Activated naive CD8-positive, alpha-beta T cell treated with anti-CD3 and anti-CD28 coated beads, Interleukin-2, amount 10 ng/mL, durations not matched to agents 7 days and 5 days (primary cell): ENCODE measurements at regions not wholly inside any gene's neighbourhood (a gene's known extent, or its start where the extent isn't known, plus 50 kb on each side); places are given as distances from the start of the nearest gene placed in this dataset.
"Not testable (repeated sequence)": the region's sequence is repeated elsewhere in the genome, so short reads cannot be mapped to it uniquely, and the experiment has no call there.

Experiments
- ATAC-seq: fragments of 150-1000 bp; cut with Tn5 transposase; one replicate; pipeline ENCODE4 v1.10.0; 2021; ENCODE audit warnings: low read depth, moderate library complexity
- POLR2A ChIA-PET: fragments of 350-600 bp; sonication (Branson Sonifier 250); formaldehyde crosslinking; loops from one replicate; lab custom pipeline; 2021; ENCODE audit warnings: antibody characterized with exemption; lab: Charles Lee
- DNase-seq: peaks from one replicate; pipeline ENCODE4 v3.0.0; 2021
- H3K27ac Mint-ChIP-seq: one replicate; pipeline ENCODE4 v1.8.0; 2022; ENCODE audit warnings: mild to moderate bottlenecking, mixed read lengths
- H3K27me3 Mint-ChIP-seq: one replicate; pipeline ENCODE4 v1.8.0; 2022; ENCODE audit warnings: mild to moderate bottlenecking, moderate library complexity, mixed read lengths
- H3K36me3 Mint-ChIP-seq: one replicate; pipeline ENCODE4 v1.8.0; 2021; ENCODE audit warnings: mild to moderate bottlenecking, mixed read lengths
- H3K4me1 Mint-ChIP-seq: one replicate; pipeline ENCODE4 v1.8.0; 2021; ENCODE audit warnings: mixed read lengths
- H3K4me3 Mint-ChIP-seq: one replicate; pipeline ENCODE4 v1.8.0; 2022; ENCODE audit warnings: mild to moderate bottlenecking, moderate library complexity, mixed read lengths
- H3K9me3 Mint-ChIP-seq: one replicate; pipeline ENCODE4 v1.8.0; 2021; ENCODE audit warnings: mixed read lengths

DNA sequence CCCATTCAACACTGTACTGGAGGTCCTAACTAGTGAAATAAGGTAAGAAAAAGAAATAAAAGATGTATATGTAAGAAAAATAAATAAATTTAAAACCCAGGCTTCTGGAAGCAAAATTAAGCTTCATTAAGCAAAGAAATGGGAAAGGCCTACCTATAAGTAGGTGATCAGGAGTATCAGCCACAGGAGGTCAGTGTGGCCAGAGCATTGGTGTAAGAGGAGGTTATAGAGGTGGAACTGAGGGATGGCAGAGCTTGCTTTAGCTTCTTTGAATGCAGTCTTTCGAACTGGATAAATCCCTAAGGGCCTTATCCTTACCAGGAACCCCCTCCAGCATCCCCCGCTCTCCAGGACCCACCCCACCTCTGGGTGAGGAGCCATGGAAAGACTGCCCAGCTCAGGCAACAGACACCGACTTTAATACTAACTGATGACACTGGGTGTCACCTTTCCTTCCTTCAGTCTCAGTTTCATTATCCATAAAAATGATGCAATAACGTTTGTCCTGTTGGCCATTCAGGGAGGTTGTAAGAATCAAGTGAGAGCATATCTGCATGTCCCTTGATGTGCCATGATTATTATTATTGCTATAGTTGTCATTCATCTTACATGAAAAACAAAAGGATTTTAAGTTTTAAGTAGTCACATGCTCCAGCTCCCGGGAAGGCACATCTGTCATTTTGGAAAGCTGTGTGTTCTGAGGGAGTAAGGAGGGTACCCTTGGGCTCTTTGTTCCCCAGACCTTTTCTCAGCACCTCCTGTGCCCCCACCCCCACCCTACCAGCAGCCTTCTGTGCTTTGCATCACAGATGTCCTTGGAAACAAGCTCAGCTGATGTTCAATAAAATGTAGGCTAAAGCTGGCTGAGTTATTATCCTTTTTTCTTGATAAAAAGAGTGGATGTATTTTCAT is 50.8 kb upstream of the CTNNA1 start:
- ATAC-seq (no peak), DNase-seq (no peak)
- Mint-ChIP-seq H3K27ac (no peak overlapping the region), H3K27me3 (peaks cover 65% of the 10 kb centered on the region), H3K36me3 (no peaks in the 10 kb centered on the region), H3K4me3 (no peak overlapping the region), H3K4me1 (no peaks in the 10 kb centered on the region), H3K9me3 (no peaks in the 10 kb centered on the region)
- POLR2A ChIA-PET: no interaction called here

DNA sequence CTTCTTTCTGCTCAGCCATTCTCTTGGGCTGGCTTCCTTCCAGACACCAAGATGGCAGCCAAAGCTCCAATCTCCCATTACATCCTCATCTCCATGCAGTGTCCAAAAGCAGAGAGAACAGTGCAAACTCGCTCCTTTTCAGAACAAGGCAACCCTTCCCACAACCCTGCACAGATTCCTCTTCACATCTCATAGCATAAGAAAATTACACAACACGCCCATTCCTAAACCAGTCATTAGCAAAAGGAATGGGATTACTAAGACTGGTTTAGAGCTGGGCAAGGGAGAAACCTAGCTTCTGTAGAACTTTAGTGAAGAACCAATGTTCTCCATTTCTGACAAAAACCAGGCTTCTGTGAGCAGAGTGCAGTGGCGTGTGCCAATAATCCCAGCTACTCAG is 51.5 kb upstream of the CTNNA1 start:
- H3K4me3 Mint-ChIP-seq: no peak overlapping the region
- no peak overlapping the region for H3K27ac Mint-ChIP-seq
- H3K27me3 Mint-ChIP-seq: peaks cover 69% of the 10 kb centered on the region
- no peaks in the 10 kb centered on the region for H3K9me3 Mint-ChIP-seq
- DNase-seq: no peak
- no peaks in the 10 kb centered on the region for H3K4me1 Mint-ChIP-seq
- no peaks in the 10 kb centered on the region for H3K36me3 Mint-ChIP-seq
- ATAC-seq: no peak
- POLR2A ChIA-PET: no interaction called here

DNA sequence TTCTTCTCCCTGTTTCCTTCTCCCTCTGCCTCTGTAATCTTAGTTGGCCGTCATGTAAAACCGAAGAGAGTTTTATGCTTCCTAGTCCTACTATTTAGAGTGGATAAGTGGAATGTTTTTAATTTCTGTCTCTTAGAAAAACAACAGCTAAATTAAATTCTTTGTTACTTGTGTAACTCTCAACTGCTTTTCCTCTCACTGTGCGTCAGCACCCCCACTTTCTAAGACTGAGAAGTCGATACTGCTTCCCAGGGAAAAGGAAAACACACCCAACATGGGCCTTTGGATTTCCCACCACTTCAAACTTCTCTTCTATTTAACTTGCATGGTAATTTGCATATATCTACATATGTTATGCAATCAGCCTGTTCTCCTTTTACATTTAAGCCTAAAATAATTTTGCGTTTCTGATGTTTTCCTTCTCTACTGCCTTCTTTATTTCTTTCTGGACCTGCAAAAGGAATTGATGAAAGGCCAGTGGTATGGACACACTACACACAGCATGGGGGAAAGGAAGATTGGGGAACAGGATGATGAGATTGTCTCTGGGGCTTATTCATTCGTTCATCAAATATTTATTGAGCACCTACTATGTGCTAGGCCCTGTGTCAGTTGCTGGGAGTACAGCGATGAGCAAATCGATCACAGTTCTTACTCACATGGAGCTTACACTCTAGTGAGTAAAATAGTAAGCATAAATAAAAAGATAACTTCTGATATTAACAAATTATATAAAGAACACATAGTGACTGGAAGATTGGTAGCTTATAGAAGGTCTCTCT is 52.5 kb upstream of the CTNNA1 start:
- DNase-seq (no peak), ATAC-seq (no peak)
- Mint-ChIP-seq H3K27ac (no peak overlapping the region), H3K36me3 (no peaks in the 10 kb centered on the region), H3K27me3 (peaks cover 61% of the 10 kb centered on the region), H3K4me3 (no peak overlapping the region), H3K9me3 (no peaks in the 10 kb centered on the region), H3K4me1 (no peaks in the 10 kb centered on the region)
- POLR2A ChIA-PET: no interaction called here

DNA sequence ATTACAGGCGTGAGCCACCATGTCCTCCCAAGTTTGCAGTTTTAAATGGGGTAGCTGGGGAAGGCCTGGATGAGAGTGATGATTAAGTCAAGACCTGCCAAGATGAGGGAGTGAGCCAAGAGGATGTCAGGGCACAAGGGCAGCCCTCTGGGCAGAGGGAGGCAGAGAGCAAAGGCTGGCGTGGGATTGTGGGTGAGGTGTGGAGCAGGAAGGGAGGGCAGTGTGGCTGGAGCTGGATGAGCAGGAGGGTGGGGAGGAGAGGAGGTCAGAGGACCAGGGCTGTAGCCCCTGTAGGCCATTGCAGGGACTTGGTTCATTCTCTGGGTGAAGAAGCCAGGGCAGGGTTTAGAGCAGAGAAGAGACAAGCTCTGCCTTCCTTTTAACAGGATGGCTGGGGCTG is 53.7 kb upstream of the CTNNA1 start:
- H3K4me3 Mint-ChIP-seq: no peak overlapping the region
- no peaks in the 10 kb centered on the region for H3K4me1 Mint-ChIP-seq
- peaks cover 59% of the 10 kb centered on the region for H3K27me3 Mint-ChIP-seq
- POLR2A ChIA-PET: no interaction called here
- H3K27ac Mint-ChIP-seq: no peak overlapping the region
- ATAC-seq (no peak), DNase-seq (no peak)
- no peaks in the 10 kb centered on the region for H3K9me3 Mint-ChIP-seq
- no peaks in the 10 kb centered on the region for H3K36me3 Mint-ChIP-seq

DNA sequence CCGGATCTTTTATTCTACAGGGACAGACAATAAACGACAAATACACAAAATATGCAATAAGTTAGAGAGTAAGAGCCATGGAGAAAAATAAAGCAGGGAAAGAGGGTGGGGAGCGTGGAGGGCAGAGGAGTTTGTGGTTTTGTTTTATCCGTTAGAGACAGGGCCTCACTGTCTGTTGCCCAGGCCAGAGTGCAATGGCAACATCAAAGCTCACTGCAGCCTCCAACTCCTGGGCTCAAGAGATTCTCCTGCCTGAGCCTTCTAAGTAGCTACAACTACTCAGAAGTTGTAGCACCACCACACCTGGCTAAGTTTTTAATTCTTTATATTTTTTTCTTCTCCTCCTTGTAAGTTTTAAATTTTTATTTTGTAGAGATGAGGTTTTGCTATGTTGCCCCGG is 54.5 kb upstream of the CTNNA1 start:
- ATAC-seq: no peak
- Mint-ChIP-seq H3K9me3 (no peaks in the 10 kb centered on the region), H3K27ac (no peak overlapping the region), H3K36me3 (no peaks in the 10 kb centered on the region), H3K4me1 (no peaks in the 10 kb centered on the region), H3K4me3 (no peak overlapping the region), H3K27me3 (peaks cover 64% of the 10 kb centered on the region)
- POLR2A ChIA-PET: no interaction called here
- no peak for DNase-seq

- Mint-ChIP-seq H3K4me3 (no peak overlapping the region), H3K4me1 (no peaks in the 10 kb centered on the region), H3K27me3 (peaks cover 66% of the 10 kb centered on the region), H3K36me3 (no peaks in the 10 kb centered on the region), H3K27ac (no peak overlapping the region), H3K9me3 (no peaks in the 10 kb centered on the region)
- DNase-seq: no peak
- POLR2A ChIA-PET: no interaction called here
- ATAC-seq: no peak
Measured at GRCh38 chr5:138697720-138698360, 55.4 kb upstream of the CTNNA1 start.

GRCh38 chr5:138696501-138696900 is 56.7 kb upstream of the CTNNA1 start:
- H3K4me1 Mint-ChIP-seq: no peaks in the 10 kb centered on the region
- no peak for ATAC-seq
- H3K9me3 Mint-ChIP-seq: no peaks in the 10 kb centered on the region
- H3K36me3 Mint-ChIP-seq: no peaks in the 10 kb centered on the region
- H3K4me3 Mint-ChIP-seq: no peak overlapping the region
- POLR2A ChIA-PET: interaction anchor here (0.7 kb wide), 1 partner anchor 19 kb away, joined by 4 read pairs; no protein-coding TSS in a partner anchor
- DNase-seq: no peak
- H3K27me3 Mint-ChIP-seq: peaks cover 68% of the 10 kb centered on the region
- no peak overlapping the region for H3K27ac Mint-ChIP-seq

- Mint-ChIP-seq H3K4me3 (no peak overlapping the region), H3K27me3 (peaks cover 64% of the 10 kb centered on the region), H3K4me1 (no peaks in the 10 kb centered on the region), H3K36me3 (no peaks in the 10 kb centered on the region), H3K9me3 (no peaks in the 10 kb centered on the region), H3K27ac (no peak overlapping the region)
- POLR2A ChIA-PET: no interaction called here
- DNase-seq (no peak), ATAC-seq (no peak)
Measured at GRCh38 chr5:138695781-138696180, 57.4 kb upstream of the CTNNA1 start.

DNA sequence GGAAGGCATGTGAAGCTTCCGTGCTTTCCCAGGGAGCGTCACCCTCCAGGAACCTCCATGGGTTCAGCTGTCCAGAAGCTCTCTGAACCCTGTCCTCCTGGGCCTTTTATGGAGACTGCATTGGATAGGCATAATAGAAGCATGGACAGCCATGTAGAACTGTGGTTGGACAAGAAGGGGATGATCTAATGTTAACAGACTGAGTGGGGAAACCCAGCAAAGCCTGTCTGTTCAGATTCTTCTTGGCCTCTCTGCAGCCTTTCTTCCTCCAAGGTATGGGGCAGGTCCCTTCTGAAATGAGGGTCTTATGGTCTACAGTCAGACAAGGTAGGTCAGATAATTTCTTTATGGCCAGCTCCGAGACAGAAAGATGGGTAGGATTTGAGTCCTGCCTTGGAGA is 59.1 kb upstream of the CTNNA1 start:
- ATAC-seq (no peak), DNase-seq (no peak)
- Mint-ChIP-seq H3K9me3 (no peaks in the 10 kb centered on the region), H3K36me3 (no peaks in the 10 kb centered on the region), H3K27me3 (peaks cover 55% of the 10 kb centered on the region), H3K4me3 (no peak overlapping the region), H3K4me1 (no peaks in the 10 kb centered on the region), H3K27ac (no peak overlapping the region)
- POLR2A ChIA-PET: no interaction called here

GRCh38 chr5:138692370-138692769 is 60.9 kb upstream of the CTNNA1 start:
- Mint-ChIP-seq H3K36me3 (no peaks in the 10 kb centered on the region), H3K27me3 (peaks cover 45% of the 10 kb centered on the region), H3K9me3 (no peaks in the 10 kb centered on the region), H3K4me3 (no peak overlapping the region), H3K4me1 (no peaks in the 10 kb centered on the region), H3K27ac (no peak overlapping the region)
- ATAC-seq (no peak), DNase-seq (no peak)
- POLR2A ChIA-PET: no interaction called here

DNA sequence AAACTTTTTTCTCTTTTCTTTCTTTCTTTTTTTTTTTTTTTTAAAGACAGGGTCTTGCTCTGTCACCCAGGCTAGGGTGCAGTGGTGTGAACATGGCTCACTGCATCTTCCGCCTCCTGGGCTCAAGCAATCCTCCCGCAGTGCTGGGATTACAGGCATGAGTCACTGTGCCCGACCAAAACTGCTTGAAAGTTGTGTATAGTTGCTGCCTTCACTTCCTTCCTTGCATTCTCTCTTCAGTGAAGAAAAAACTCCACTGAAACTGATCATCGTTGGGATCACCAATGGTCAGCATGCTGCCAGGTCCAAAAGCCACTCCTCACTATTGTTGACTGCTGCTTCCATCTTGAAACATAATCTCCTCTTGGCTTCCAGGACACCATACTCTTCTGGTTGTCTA is 66.6 kb upstream of the CTNNA1 start:
- DNase-seq (no peak), ATAC-seq (no peak)
- Mint-ChIP-seq H3K4me1 (no peaks in the 10 kb centered on the region), H3K36me3 (no peaks in the 10 kb centered on the region), H3K4me3 (no peak overlapping the region), H3K9me3 (peaks cover 8% of the 10 kb centered on the region), H3K27ac (no peak overlapping the region), H3K27me3 (peaks cover 44% of the 10 kb centered on the region)
- POLR2A ChIA-PET: no interaction called here

- H3K27me3 Mint-ChIP-seq: peaks cover 47% of the 10 kb centered on the region
- POLR2A ChIA-PET: no interaction called here
- no peak overlapping the region for H3K4me3 Mint-ChIP-seq
- H3K27ac Mint-ChIP-seq: no peak overlapping the region
- peaks cover 8% of the 10 kb centered on the region for H3K9me3 Mint-ChIP-seq
- no peaks in the 10 kb centered on the region for H3K4me1 Mint-ChIP-seq
- no peaks in the 10 kb centered on the region for H3K36me3 Mint-ChIP-seq
- DNase-seq (no peak), ATAC-seq (no peak)
Measured at GRCh38 chr5:138685193-138685745, 68.0 kb upstream of the CTNNA1 start.

GRCh38 chr5:138682462-138682861 is 70.8 kb upstream of the CTNNA1 start:
- H3K27ac Mint-ChIP-seq, ATAC-seq, H3K4me3 Mint-ChIP-seq, POLR2A ChIA-PET, H3K4me1 Mint-ChIP-seq, H3K36me3 Mint-ChIP-seq, DNase-seq: not testable (repeated sequence)
- Mint-ChIP-seq H3K27me3 (peaks cover 64% of the 10 kb centered on the region), H3K9me3 (peaks cover 11% of the 10 kb centered on the region)
